ENCODE measurements at regions not wholly inside any gene's neighbourhood (a gene's known extent, or its start where the extent isn't known, plus 50 kb on each side); places are given as distances from the start of the nearest gene placed in this dataset.

GRCh38 chr13:91172160-91172559 lies 175.3 kb upstream of the MIR17HG start:
- H3K4me1 ChIP-seq, result no peaks in the 10 kb centered on the region
- no peak overlapping the region for H3K4me3 ChIP-seq
- TF ChIP-seq CTCF (IDR thresholded peaks at IDR 0.05), result no peak
- intact Hi-C loops (cut with DNase I), result no loop called here
- H3K9me3 ChIP-seq, result no peaks in the 10 kb centered on the region
- H3K36me3 ChIP-seq, result no peaks in the 10 kb centered on the region
- no peak overlapping the region for H3K27ac ChIP-seq
- H3K27me3 ChIP-seq, result peaks cover 0 to 28% (median 18%) of the 10 kb centered on the region in 7 donors
- DNase-seq (no peak), ATAC-seq (no peak)
- WGBS, 2 donors, result 83 to 85% methylated on average over 4 of the region's 4 CpGs

- no peaks in the 10 kb centered on the region for H3K4me1 ChIP-seq
- peaks cover 0 to 28% (median 18%) of the 10 kb centered on the region in 7 donors for H3K27me3 ChIP-seq
- no peak for DNase-seq
- no peak overlapping the region for H3K27ac ChIP-seq
- no peaks in the 10 kb centered on the region for H3K36me3 ChIP-seq
- H3K4me3 ChIP-seq, result peak overlapping the region in 9 of 10 donors; percentile 29 to 56 (median 48)
- WGBS, 2 donors, result 5 to 7% methylated on average over 50 to 52 of the region's 52 CpGs
- no peak for TF ChIP-seq CTCF (IDR thresholded peaks at IDR 0.05)
- H3K9me3 ChIP-seq, result no peaks in the 10 kb centered on the region
- intact Hi-C loops (cut with DNase I), result no loop called here
- peak in 1 of 8 donors; percentile 42 for ATAC-seq
Measured at GRCh38 chr13:91174886-91175501, 172.5 kb upstream of the MIR17HG start.

- DNase-seq, result no peak
- Histone ChIP-seq H3K36me3 (no peaks in the 10 kb centered on the region), H3K4me3 (no peak overlapping the region), H3K4me1 (no peaks in the 10 kb centered on the region), H3K27me3 (peaks cover 0 to 28% (median 18%) of the 10 kb centered on the region in 7 donors), H3K9me3 (no peaks in the 10 kb centered on the region), H3K27ac (no peak overlapping the region)
- ATAC-seq, result no peak
- 82 to 94% methylated on average over 1 of the region's 1 CpG for WGBS, 2 donors
- intact Hi-C loops (cut with DNase I), result no loop called here
- TF ChIP-seq CTCF (IDR thresholded peaks at IDR 0.05), result no peak
Measured at GRCh38 chr13:91178099-91178498, 169.4 kb upstream of the MIR17HG start.

- intact Hi-C loops (cut with DNase I), result loop anchor here in 5 of 10 donors (5.0 to 10.0 kb wide), 3 partner anchors 45 to 50 kb away; no protein-coding TSS in a partner anchor
- TF ChIP-seq CTCF (IDR thresholded peaks at IDR 0.05), result no peak
- H3K27ac ChIP-seq, result no peak overlapping the region
Measured at GRCh38 chr13:91181892-91182291, 165.6 kb upstream of the MIR17HG start.

More at GRCh38 chr13:91181892-91182291, 165.6 kb upstream of the MIR17HG start:
- Histone ChIP-seq H3K27me3 (peaks cover 0 to 13% (median 0%) of the 10 kb centered on the region in 7 donors), H3K4me3 (no peak overlapping the region), H3K36me3 (no peaks in the 10 kb centered on the region), H3K4me1 (no peaks in the 10 kb centered on the region), H3K9me3 (no peaks in the 10 kb centered on the region)
- WGBS, 2 donors, result 86 to 90% methylated on average over 3 of the region's 3 CpGs
- DNase-seq (no peak), ATAC-seq (no peak)

Data from heart right ventricle (tissue), 16 donors.